ENCODE measurements at regions not wholly inside any gene's neighbourhood (a gene's known extent, or its start where the extent isn't known, plus 50 kb on each side); places are given as distances from the start of the nearest gene placed in this dataset.

DNA sequence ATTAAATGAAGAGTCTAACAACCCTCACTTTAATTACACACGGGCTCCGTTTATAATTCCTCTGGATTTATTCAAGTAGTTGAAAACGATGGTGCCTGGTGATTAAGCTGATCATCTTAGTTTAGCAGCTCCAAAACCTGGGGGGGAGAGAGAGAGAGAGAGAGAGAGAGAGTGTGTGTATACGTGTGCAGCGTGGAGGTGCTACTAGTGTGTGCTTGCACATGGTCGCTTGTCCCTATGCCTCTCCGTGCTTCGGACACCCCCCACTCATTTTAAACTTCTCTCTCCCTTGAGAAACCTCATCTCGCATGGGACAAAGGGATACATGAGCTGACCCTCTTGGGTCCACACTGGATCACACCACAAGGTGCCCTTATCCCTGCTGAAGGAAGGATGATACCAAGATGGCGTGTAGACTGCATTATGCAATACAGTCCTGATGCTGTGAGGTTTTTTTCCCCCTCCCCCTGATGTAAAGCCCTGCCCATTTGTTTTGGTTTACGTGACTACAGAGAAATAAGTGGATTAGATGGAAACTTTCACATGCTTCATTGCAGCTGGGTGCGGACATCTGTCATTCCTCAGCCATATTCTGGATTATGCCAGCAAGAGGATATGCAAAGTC, 320.8 kb downstream of the ZNF536 start:
- Mint-ChIP-seq H3K27me3 (ENCODE audit: insufficient read depth) (peaks cover 25% of the 10 kb centered on the region), H3K4me1 (ENCODE audit: low read depth) (peaks cover 18% of the 10 kb centered on the region), H3K4me3 (no peak overlapping the region), H3K9me3 (no peaks in the 10 kb centered on the region), H3K36me3 (ENCODE audit: low read depth) (no peaks in the 10 kb centered on the region), H3K27ac (no peak overlapping the region)
- intact Hi-C loops (cut with micrococcal nuclease): no loop called here
- DNase-seq (ENCODE audit: low spot score): no peak

DNA sequence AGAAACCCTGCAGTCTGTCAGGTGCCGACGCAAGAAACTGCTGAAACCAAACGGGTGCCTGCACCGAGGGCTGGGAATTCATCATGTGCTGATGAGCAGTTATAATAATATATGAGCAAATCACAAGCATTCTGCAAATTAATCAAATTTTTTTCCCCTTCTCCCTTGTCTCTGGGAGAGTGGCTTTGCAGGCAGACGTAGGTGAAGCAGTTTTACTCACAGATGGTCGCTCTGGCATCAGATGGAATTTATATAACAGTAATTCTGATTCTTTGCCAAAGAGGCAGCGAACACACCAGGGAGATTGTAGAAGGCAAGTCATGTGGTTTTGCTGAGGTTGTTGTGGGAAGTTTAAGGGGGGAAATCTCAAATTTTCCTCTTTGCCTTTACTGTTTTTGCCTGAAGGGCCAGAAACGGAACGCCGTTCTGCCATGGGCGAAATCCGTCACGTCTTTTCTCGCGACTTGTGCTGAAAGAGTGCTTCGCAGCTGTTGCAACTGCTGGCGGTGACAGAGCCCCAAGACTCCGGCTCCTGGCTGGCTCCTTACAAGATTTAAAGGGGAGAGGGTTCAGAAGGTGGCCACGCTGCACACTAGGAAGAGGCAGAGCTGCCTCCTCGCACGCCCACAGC, 320.1 kb downstream of the ZNF536 start:
- Mint-ChIP-seq H3K27me3 (ENCODE audit: insufficient read depth) (peaks cover 31% of the 10 kb centered on the region), H3K27ac (no peak overlapping the region), H3K4me3 (no peak overlapping the region), H3K9me3 (no peaks in the 10 kb centered on the region), H3K36me3 (ENCODE audit: low read depth) (no peaks in the 10 kb centered on the region), H3K4me1 (ENCODE audit: low read depth) (peaks cover 18% of the 10 kb centered on the region)
- intact Hi-C loops (cut with micrococcal nuclease): no loop called here
- no peak for DNase-seq (ENCODE audit: low spot score)

DNA sequence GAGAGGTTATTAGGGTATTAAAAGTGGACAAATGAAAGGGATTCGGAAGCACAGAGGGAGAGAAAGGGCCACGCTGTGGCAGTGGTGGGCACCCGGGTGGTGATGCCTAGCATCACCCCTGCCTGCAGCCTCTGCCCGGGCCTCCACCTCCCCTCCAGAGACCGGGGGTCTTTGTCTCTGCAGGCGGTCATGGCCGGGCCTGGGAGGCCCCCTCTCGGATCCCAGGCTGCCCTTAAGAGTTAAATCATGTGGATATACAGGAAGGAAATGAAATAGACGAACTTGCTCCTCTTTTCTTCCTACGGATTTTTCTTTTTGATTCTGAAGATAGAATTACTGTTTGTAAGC, 319.6 kb downstream of the ZNF536 start:
- Mint-ChIP-seq H3K4me3 (no peak overlapping the region), H3K4me1 (ENCODE audit: low read depth) (peaks cover 18% of the 10 kb centered on the region), H3K36me3 (ENCODE audit: low read depth) (no peaks in the 10 kb centered on the region), H3K9me3 (no peaks in the 10 kb centered on the region), H3K27me3 (ENCODE audit: insufficient read depth) (peaks cover 34% of the 10 kb centered on the region), H3K27ac (no peak overlapping the region)
- no peak for DNase-seq (ENCODE audit: low spot score)
- intact Hi-C loops (cut with micrococcal nuclease): no loop called here

DNA sequence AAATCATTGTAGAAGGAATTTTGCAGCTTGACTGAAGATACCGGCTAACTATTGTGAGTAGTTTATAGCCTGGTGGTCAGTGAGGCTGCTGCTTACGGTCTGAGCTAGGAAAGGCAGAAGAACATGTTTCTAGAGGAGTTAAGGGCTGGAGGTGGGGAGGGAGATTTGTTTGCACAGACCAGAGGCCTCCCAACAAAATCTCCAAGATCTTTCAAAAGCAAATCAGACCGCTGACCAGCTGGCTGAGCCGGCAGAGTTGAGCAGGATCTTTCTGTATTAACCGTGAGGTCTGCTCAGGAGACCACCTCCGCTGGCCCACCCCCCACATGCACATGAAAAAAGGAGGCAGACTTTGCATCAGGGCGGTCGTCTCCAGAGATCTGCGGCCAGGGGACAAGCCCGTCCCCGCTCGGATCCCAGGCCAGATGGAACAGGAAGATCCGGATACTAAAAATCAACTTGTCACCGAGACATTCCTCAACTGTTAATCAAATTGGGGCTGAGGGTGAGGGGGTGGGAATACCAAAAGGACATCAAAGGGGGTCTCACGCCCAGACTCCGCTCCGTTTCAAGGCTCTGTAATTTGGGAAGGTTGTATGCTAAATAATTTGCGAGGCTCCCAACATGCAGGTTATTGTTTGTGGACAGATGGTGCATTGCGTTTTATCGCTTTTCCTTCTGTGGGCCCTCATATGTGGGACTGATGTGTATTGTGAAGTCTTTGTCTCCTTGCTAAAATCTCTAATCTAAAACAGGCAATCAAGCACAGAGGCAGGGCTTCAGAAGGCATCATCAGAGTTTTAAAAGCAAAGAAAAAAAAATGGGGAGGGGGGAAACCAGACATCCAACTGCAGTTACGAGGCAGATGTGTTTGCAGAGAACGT, 319.0 kb downstream of the ZNF536 start:
- no peaks in the 10 kb centered on the region for H3K36me3 Mint-ChIP-seq (ENCODE audit: low read depth)
- intact Hi-C loops (cut with micrococcal nuclease): no loop called here
- peaks cover 36% of the 10 kb centered on the region for H3K27me3 Mint-ChIP-seq (ENCODE audit: insufficient read depth)
- H3K27ac Mint-ChIP-seq: no peak overlapping the region
- no peak for DNase-seq (ENCODE audit: low spot score)
- H3K4me3 Mint-ChIP-seq: no peak overlapping the region
- no peaks in the 10 kb centered on the region for H3K9me3 Mint-ChIP-seq
- peaks cover 18% of the 10 kb centered on the region for H3K4me1 Mint-ChIP-seq (ENCODE audit: low read depth)

DNA sequence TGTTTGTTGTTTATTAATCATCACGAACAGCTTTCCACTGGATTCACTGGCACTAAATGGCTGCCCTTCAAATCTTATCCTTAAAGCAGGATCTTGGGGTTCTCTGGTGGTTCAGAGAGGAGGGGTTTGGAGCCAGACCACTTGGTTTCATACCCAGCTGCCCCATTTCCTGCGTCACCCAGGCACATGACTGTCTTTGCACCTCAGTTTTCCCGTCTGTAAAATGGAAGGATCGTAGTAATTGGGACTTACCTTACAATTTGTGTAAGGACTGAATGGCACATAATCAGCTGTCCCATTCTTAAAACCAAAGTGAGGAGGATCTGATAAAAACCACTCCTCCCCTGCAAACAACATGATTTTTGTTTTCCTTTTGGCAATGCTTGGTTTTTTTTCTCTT, 318.3 kb downstream of the ZNF536 start:
- peaks cover 18% of the 10 kb centered on the region for H3K4me1 Mint-ChIP-seq (ENCODE audit: low read depth)
- intact Hi-C loops (cut with micrococcal nuclease): no loop called here
- no peak overlapping the region for H3K4me3 Mint-ChIP-seq
- peaks cover 36% of the 10 kb centered on the region for H3K27me3 Mint-ChIP-seq (ENCODE audit: insufficient read depth)
- H3K27ac Mint-ChIP-seq: no peak overlapping the region
- no peak for DNase-seq (ENCODE audit: low spot score)
- H3K36me3 Mint-ChIP-seq (ENCODE audit: low read depth): no peaks in the 10 kb centered on the region
- no peaks in the 10 kb centered on the region for H3K9me3 Mint-ChIP-seq

DNA sequence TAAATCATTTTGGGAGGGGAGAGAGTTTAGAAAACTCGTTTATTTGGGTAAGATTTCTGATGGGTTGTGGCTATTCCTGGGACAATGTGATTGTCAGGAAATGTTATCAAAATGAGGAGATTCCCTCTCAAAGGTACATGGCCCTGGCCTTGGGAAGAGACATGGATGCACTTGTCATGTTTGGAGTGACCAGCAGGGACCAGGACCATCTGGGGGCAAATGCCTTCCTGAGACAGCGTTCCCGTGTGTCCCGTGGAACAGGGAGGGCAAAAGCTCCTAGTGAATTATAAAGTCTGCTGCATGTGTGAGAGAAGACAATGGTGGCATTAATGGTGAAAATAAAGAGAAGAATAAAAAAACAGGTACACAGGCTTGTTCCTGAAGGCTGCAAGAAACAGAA, 317.3 kb downstream of the ZNF536 start:
- intact Hi-C loops (cut with micrococcal nuclease): no loop called here
- Mint-ChIP-seq H3K36me3 (ENCODE audit: low read depth) (no peaks in the 10 kb centered on the region), H3K9me3 (no peaks in the 10 kb centered on the region), H3K27ac (no peak overlapping the region), H3K27me3 (ENCODE audit: insufficient read depth) (peaks cover 36% of the 10 kb centered on the region), H3K4me3 (no peak overlapping the region), H3K4me1 (ENCODE audit: low read depth) (peaks cover 14% of the 10 kb centered on the region)
- DNase-seq (ENCODE audit: low spot score): no peak

DNA sequence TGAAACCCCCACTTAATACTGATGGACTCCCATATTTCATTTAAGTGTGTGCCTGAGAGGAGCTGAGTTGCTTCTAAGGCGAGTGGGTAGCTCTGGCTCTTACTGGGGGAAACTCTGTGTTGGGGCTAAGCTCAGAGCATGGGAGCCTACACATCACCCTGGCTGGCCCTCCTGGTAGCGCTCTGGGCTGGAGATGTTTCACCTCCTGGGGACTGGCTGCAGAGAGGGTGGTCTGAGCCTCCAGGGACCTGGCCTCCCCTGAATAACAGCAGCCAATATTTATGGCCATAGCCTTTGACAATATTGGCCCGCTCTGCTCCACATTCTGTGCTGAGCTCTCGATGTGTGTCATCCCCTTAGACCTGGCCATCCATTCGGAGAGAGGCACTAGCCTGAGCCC, 316.5 kb downstream of the ZNF536 start:
- Mint-ChIP-seq H3K4me3 (no peak overlapping the region), H3K27me3 (ENCODE audit: insufficient read depth) (peaks cover 36% of the 10 kb centered on the region)

DNA sequence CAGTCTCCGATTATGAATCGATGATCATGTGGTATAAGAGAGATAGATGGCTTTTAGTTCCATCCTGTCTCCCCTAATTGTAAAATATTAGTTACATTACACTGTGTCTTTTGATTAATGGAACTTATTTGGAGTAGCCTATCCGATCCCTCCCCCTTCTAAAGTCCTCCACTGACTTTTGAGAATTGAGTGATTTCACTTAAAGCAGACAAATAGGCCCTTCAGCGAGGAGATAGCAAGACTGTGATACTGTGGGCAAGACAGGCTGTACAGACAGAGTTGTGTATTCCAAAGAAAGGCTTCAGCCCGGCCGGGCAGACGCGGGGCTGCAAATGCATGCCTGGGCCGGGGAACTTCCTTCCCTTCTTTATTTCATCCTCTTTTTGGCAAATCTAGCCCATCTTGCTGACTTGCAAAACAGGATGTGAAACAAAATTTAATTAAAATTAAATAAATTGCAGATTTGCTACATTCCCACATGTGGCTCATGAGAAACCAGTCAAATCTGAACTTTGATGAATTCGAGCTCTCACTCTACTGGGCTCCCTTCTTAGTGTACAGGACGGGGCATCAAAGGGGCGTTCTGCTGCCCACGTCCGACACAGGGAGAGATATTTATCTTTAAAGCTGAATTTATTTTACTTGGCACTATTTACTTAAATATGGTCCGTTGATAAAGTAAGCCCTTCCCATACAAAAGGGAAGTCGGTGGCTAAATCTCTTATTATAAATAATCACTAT, 314.8 kb downstream of the ZNF536 start:
- Mint-ChIP-seq H3K27ac (no peak overlapping the region), H3K27me3 (ENCODE audit: insufficient read depth) (peaks cover 31% of the 10 kb centered on the region), H3K4me3 (no peak overlapping the region), H3K4me1 (ENCODE audit: low read depth) (no peaks in the 10 kb centered on the region), H3K9me3 (no peaks in the 10 kb centered on the region), H3K36me3 (ENCODE audit: low read depth) (no peaks in the 10 kb centered on the region)
- intact Hi-C loops (cut with micrococcal nuclease): no loop called here
- no peak for DNase-seq (ENCODE audit: low spot score)

More for the DNA sequence above, 316.5 kb downstream of the ZNF536 start:
- Mint-ChIP-seq H3K4me1 (ENCODE audit: low read depth) (peaks cover 6% of the 10 kb centered on the region), H3K9me3 (no peaks in the 10 kb centered on the region), H3K36me3 (ENCODE audit: low read depth) (no peaks in the 10 kb centered on the region), H3K27ac (no peak overlapping the region)
- intact Hi-C loops (cut with micrococcal nuclease): no loop called here
- no peak for DNase-seq (ENCODE audit: low spot score)

DNA sequence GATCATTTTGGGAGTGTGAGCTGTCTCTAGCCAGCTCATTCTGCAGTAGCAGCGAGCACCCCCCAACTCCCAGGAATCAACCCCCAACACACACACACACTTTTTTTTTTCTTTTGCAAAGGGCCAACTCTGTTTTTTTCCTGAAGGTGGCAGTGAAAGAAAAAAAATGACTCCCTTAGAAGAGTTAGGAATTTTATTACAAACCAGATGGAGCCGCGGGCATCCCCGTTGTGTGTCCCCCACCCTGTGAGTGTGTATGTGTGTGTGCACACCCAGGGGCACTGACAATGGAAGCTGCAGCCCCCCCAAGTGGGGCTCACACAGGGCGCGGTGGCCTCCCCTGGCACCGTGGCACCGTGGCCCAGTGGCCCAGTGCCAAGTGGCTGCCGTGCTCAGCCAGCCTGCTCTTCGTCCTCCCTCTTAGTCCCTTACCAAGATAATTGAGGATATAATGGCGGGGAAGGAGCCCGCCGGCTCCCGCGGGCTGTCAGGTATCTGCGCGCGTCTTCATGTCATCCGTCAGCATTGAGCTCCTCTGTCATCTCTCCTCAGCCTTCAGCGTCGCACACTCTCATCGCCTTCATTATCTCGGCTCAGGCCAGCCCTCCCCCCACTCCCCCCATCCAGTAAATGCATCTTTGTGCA, 314.1 kb downstream of the ZNF536 start:
- no peak overlapping the region for H3K27ac Mint-ChIP-seq

DNA sequence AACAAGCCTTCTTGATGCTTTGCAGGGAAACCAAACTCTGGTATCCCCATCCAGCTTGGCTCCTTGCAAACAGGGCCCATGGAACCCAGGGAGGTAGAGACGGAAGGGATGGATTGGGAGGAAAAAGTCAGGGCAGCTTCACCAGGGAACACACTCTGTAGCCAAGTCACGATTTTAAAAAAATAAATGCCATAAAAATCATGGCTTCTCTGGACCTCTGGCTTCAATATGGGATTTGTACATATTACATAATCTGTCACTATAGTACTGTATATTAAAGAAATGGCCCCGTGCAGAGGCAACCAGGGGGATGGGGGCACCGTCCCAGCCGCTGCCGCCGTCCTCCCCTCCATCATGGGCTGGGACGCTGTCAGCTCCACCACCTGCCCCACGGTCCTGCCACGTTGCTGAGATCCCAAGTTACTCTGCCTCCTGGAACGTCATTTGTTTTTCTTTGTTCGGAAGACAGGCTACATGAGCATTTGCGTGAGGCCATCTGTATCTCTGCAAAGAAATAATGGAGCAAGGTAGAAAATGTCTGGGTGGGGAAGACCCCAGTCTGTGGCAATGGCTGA, 313.3 kb downstream of the ZNF536 start:
- intact Hi-C loops (cut with micrococcal nuclease): no loop called here
- Mint-ChIP-seq H3K4me1 (ENCODE audit: low read depth) (no peaks in the 10 kb centered on the region), H3K9me3 (no peaks in the 10 kb centered on the region), H3K36me3 (ENCODE audit: low read depth) (no peaks in the 10 kb centered on the region), H3K4me3 (no peak overlapping the region), H3K27ac (no peak overlapping the region), H3K27me3 (ENCODE audit: insufficient read depth) (peaks cover 23% of the 10 kb centered on the region)
- no peak for DNase-seq (ENCODE audit: low spot score)

More for the DNA sequence above, 314.1 kb downstream of the ZNF536 start:
- H3K4me3 Mint-ChIP-seq: no peak overlapping the region
- no peak for DNase-seq (ENCODE audit: low spot score)
- intact Hi-C loops (cut with micrococcal nuclease): no loop called here
- no peaks in the 10 kb centered on the region for H3K4me1 Mint-ChIP-seq (ENCODE audit: low read depth)
- no peaks in the 10 kb centered on the region for H3K36me3 Mint-ChIP-seq (ENCODE audit: low read depth)
- H3K9me3 Mint-ChIP-seq: no peaks in the 10 kb centered on the region
- H3K27me3 Mint-ChIP-seq (ENCODE audit: insufficient read depth): peaks cover 25% of the 10 kb centered on the region

DNA sequence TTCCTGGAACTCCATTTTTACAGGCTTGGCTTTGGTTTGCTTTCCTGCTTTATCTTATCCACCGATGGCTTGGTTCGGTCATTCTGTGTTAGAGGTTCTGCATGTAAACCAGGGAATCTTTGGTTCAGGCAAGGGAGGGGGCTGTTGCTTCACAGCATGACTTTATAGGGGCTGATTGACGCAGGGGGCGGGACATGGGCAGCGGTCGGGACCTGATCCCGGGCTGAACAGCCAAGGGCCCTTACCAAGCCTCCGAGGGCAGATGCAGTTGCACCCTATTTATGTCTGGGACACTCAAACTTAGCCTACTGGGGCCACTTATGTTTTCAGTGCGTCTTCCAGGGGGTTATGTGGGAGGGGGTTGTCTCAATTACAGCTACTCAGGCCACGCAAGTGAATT, 312.4 kb downstream of the ZNF536 start:
- Mint-ChIP-seq H3K4me3 (no peak overlapping the region), H3K36me3 (ENCODE audit: low read depth) (no peaks in the 10 kb centered on the region), H3K9me3 (no peaks in the 10 kb centered on the region), H3K4me1 (ENCODE audit: low read depth) (no peaks in the 10 kb centered on the region), H3K27me3 (ENCODE audit: insufficient read depth) (peaks cover 19% of the 10 kb centered on the region), H3K27ac (no peak overlapping the region)
- intact Hi-C loops (cut with micrococcal nuclease): loop anchor here (5.0 kb wide), 3 partner anchors 268 to 1538 kb away; no protein-coding TSS in a partner anchor
- no peak for DNase-seq (ENCODE audit: low spot score)

DNA sequence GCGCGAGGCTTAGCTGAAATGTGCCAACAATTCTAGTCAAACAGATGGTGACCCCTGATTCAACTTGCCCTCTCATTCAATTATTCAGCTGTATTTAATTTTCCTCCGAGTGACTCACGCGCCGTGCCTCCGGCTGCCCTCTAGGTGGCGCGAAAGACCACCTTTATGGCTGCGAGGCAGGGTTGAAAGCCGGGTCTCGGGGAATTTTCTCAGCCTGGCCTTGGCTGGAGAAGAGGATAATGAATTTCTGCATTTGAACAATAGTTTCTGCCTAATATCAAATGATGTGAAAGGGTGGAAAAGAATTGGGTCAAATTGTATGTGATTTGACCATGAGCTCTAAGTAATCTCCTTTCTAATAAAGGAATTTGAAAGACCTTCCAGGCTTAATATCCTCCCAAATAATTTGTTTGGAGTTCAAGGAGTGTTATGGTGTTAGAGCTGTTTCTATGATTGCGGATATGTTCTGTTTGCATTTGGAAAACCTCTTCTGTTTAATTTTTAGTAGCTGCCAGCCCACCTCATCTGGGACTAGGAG, 310.9 kb downstream of the ZNF536 start:
- Mint-ChIP-seq H3K4me1 (ENCODE audit: low read depth) (no peaks in the 10 kb centered on the region), H3K27ac (no peak overlapping the region), H3K36me3 (ENCODE audit: low read depth) (no peaks in the 10 kb centered on the region), H3K9me3 (no peaks in the 10 kb centered on the region), H3K27me3 (ENCODE audit: insufficient read depth) (peaks cover 11% of the 10 kb centered on the region), H3K4me3 (no peak overlapping the region)
- no peak for DNase-seq (ENCODE audit: low spot score)
- intact Hi-C loops (cut with micrococcal nuclease): loop anchor here (2.0 to 5.0 kb wide), 4 partner anchors 269 to 1539 kb away; no protein-coding TSS in a partner anchor

Data from activated T-helper 1 cell treated with anti-CD3 and anti-CD28 coated beads, Interleukin-12 subunit alpha, Interleukin-12 subunit beta, Interleukin-2, Interleukin-4 antibody, amounts not matched to agents 30 ng/mL and 10 ng/mL and 1 ng/mL, durations not matched to agents 14 hours and 24 hours and 36 hours (primary cell).